Putamen (tissue), 1 donor: ENCODE measurements at regions not wholly inside any gene's neighbourhood (a gene's known extent, or its start where the extent isn't known, plus 50 kb on each side); places are given as distances from the start of the nearest gene placed in this dataset.
"Not testable (repeated sequence)": the region's sequence is repeated elsewhere in the genome, so short reads cannot be mapped to it uniquely, and the experiment has no call there.

Experiments used
- DNase-seq: peaks from one replicate; pipeline ENCODE4 v3.0.0-alpha.2; 2016; ENCODE audit warnings: low spot score

DNA sequence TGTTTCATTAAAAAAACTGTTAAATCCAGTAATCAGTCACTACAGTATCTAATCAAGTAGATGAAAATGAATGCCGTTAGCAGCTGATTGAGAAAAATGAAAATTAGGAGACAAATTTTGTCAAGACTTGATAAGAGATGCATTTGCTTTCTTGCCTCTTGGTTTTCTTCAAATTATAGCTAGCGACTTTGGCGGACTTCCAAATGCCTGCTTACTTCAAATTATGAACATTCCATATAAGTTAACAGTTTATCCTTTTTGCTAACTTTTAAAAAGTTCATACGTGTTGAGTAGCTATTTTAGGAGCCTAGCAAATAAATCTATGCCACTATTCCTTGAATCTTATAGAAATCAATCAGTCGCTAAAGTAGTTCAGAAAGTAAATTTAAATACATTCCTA, 58.8 kb downstream of the PPP4R3C start:
- no peak for DNase-seq

DNA sequence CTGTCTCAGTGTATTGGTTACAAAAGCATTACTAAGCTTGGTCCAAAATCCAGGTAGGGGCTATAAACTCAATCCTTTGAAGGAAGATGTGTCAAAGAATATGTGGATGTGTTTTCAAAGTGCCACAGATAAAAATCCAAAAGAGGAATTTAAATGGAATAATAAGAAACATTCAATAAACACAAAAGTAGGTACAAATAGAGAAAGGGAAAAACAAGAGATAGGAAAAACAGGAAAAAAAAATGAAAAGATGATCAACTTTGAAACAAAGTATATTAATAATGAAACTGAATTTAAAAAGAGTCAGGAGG, 64.0 kb downstream of the PPP4R3C start:
- DNase-seq = no peak

DNA sequence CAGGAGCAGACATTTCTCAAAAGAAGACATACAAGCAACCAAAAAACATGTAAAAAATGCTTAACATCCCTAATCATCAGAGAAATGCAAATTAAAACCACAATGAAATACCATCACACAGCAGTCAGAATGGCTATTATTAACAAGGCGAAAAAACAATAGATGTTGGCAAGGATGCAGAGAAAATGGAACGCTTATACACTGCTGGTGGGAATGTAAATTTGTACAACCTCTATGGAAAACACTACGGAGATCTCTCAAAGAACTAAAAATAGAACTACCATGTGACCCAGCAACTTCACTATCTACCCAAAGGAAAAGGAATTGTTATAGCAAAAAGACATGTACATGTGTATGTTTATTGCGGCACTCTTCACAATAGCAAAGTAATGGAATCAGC, 71.5 kb downstream of the PPP4R3C start:
- DNase-seq = no peak

DNA sequence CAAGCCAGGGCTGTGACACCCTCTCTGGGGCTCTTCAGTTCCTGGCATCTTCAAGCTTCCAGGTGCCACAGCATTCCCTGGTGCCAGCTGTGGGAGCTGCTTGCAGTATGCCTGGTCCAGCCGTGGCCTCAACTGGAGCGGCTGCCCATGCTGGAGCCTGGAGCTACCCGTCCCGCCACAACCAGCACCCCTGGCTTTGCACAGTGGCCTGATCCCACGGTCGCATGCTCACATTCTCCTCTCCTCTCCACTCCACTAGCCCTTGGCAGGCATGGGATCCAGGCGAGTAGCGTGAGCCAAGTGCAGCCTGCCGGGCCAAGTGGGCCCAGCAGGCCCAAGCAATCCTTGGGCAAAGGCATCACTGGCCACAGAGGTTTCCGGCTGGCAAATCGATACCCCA, 81.7 kb downstream of the PPP4R3C start:
- no peak for DNase-seq

DNA sequence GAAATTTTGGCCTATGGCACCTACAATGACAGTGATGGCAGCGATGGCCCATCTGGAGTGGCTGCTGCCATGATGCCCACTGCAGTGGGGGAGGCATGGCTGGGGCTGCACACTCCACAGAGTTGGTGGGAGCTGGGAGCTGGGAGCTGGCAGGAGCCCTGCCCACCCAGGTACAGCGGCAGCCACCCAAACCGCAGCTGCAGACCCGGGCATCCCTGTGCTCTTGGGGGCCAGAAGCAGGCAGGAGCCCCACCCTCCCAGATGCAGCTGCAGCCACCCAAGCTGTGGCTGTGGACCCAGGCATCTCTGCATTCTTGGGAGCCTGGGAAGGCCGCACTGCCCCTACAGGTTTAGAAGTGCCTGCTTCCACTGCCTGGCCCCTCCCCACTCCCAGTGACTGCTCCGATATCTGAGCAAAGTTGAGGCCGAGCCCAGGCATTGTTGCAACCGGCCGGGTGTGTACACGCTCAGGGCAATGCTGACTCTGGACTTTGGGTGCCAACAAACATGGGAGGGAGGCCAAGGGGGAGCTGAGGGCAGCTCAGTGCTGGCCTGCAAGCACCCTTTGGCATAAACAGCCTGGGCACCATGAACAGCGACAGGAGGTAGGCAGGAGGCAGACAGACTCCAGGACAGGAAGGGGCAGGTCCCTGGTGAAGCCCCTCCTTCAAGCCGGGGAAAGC, 82.8 kb downstream of the PPP4R3C start:
- DNase-seq = no peak

DNA sequence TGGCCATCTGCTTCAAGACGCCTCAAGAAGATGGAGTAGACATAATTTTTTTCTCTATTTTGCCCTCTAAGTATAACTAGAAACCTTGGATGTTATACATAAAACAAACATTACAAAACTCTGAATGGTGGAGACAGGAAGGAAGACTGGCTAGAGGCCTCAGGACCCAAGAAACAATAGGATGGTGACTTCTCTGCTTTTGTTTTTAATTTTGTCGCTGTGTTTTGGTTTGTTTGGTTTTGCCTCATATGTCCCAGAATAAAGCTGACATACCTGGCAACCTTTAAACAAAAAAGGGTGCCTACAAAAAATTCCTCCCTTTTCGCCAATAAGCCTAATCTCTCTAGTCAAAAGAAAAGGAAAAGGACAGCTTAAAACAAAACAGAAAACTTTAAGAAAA, 109.1 kb downstream of the PPP4R3C start:
- DNase-seq = no peak

DNA sequence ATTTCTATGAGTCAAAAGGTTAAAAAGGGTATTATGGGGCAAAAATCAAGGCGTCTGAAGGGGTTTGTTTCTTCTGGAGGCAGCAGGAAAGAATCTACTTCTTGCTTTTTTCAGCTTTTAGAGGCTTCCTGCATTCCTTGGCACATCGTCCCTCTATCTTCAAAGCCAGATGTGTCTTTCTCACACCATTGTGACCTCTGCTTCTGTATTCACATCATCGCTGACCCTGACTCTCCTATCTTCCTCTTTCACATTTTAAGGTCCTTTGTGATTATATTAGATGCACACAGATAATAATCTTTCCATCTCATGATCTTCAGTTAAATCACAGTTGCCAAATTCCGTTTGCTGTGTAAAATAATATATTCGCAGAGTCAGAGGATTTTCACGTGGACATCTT, 112.7 kb downstream of the PPP4R3C start:
- no peak for DNase-seq

DNA sequence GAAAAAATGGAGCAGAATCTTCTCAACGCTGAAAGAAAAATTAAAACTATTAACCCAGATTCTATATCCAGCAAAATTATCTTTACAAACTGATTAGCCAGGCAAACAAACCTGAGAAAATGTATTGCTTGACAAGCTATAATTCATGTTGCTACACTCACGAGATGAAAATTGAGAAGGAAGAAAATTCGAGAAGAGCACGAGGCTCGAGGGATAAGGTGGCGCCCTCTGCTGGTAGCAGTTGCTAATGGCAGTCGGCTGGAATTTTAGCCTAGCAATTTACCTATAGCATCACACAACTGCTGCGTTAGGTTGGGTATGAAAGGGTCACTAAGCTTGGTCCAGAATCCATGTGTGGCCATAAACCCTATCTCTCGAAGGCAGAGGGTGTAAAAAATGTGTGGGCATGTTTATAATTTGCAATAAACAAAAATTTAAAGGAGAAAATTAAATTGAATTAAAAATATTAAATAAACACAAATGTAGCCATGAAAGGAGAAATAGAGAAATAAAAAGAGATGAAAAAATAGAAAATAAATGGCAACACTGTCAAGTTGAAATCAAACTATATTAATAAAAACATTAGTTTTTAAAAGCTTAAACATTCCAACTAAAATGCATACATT, 126.6 kb downstream of the PPP4R3C start:
- DNase-seq = no peak

DNA sequence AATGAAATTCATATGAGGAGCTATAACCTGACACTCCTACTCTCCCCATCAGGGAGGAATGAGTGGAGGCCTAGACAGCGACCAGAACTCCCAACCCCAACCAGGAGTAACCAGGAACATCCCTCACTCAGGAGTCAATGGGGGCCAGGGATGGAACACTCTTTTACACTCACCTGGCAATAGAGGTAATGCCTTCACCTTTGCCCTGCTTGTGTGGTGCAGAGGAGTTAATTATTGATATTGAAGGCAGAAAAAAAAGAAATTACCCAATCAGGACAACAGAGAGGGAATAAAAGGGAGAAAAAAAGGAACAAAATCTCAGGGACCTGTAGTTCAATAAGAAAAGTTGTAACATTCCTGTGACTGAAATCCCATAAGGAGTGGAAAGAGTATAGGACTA, 141.5 kb downstream of the PPP4R3C start:
- no peak for DNase-seq

DNA sequence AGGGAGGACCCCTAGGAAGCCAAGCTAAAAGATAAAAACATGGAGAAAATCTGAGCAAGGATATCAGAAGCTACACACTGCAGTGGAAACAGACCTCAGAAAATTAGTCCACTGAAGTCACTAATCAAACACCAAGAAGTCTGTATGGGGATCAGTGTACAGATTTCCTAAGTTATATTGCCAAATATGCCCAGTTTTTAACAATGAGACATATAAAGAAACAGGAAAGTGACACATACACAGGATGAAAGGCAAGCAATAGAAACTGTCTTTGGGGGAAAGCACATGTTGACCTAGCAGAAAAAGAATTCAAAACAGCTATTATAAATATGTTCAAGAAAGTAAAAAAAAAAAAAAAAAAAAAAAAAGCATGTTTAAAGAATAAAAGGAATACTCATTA, 153.7 kb downstream of the PPP4R3C start:
- no peak for DNase-seq

DNA sequence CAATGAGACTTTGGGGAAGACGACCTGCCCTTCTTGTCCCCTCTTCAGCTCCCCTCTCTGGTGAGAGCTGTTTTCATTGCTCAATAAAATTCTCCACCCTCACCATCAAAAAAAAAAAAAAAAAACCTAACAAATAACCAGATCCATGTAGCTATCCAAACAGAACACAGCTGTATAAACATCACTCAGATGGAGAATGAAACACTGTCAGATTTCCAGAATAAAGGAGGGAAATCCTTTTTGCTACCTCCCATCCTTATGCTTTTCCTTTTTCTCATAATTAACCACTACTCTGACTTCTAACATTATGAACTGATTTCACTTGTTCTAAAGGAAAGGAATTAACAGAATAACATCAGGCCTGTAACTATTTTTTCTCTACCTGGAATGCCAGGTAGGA, 155.6 kb downstream of the PPP4R3C start:
- no peak for DNase-seq

DNA sequence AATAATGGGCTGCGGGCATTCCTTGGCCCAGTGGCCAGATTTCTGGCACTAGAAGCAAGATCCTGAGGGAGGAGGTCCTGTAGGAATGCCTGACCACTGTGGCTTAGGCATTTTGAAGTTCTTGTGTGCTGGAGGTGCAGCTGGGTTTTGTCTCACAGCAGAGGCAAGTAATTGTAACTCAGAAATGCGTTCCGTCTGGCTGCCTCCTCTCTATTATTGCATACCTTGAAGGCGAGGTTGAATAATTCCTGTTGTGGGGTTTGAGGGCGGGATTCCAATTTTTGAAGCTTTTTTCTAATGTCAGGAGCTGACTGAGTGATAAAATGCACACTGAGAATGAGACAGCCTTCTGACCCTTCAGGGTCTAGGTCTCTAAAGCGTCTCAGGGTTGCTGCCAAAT, 170.6 kb downstream of the PPP4R3C start:
- not testable (repeated sequence) for DNase-seq

DNA sequence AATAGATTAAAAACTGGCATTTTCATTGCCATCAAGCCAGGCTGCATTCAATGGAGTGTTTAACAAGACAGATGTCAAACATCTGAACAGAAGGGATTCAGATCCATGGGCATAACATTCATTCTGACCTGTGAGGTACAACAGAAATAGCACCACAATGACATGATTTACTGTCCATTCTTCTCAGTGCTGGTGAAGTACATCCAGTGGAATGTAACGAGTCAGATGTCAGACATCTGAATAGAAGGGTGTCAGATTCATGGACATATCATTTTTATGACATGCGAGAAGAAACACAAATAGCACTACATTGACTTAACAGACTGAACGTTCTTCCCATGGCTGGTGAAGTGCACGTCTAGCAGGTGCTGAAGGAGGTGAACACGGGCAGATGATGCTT, 186.4 kb downstream of the PPP4R3C start:
- no peak for DNase-seq

DNA sequence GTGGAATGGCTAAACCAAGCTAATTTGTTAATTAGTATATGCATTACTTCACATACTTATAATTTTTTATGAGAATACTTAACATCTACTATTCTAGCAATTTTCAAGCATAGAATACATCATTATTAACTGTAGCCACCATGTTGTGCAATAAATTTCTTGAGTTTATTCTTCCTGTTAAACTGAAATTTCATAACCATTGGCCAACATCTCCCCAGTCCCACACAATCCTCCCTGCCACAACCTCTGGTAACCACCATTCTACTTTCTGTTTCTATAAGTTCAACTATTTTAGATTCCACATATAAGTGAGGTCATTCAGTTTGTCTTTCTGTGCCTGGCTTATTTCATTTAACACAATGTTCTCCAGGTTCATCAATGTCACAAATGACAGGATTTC, 208.5 kb downstream of the PPP4R3C start:
- no peak for DNase-seq

DNA sequence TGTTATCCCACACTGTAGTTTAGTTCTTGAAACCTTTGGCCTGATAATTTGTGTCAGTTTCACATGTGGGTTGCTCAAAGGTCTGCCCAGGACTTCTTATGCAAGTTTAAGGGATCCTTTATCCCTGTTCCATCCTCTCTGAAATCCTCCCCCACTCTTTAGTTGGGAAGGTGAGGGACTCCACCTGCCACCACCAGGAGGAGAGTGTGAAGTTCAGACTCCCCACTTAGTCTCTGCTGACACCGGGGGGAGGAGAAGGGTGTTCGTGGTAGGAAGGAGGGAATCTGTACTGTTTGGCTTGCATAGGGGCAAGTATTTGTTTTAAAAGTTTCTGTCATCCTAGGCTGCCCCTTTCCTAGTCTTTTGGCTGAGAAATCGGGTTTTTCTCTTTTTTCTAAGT, 211.8 kb downstream of the PPP4R3C start:
- DNase-seq = no peak

DNA sequence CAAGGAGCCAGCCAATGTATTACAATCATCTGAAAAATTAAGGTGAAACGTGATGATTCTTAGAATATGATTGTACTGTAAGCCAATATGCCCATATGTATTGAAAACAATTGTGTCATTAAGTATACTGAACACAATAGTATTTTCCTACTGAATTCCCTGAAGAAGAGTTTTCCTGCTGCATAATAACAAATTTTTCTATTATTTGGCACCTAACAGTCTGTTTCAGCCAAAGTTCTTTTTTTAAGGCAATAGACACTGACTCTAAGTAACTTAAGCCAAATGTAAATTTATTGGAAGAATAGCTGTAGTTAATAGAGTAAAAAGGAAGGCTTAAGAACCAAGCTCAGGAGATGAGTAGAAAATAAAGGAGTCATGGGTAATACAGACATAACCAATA, 220.6 kb downstream of the PPP4R3C start:
- DNase-seq = no peak

DNA sequence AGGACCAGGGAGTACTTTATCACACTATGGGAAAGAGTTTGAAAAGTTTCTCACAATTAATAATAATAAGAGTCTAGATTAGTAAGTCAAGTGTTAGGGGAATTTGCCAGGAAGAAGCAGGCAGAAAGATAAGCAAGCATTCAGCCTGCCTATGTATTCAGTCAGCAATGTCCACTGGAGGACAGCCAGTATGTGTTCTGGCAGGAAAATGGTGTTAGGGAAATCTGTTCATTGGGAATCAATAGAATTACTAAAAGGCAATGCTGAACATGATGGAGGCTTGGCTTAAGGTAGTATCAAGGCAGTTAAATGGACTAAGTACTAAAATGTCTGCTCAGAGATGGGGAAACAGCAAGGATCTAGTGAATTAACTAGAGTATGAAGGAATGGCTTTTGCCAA, 221.2 kb downstream of the PPP4R3C start:
- DNase-seq = no peak

DNA sequence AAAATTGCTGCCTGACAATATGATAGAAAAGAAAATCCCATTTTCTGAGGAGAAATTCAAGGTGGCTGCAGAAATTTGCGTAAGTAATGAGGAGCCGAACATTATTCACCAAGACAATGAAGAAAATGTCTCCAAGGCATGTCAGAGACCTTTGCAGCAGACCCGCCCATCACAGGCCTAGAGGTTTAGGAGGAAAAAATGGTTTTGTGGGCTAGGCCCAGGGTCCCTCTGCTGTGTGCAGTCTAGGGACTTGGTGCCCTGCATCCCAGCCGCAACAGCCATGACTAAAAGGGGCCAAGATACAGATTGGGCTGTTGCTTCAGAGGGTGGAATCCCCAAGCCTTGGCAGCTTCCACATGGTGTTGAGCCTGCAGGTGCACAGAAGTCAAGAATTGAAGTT, 223.1 kb downstream of the PPP4R3C start:
- not testable (repeated sequence) for DNase-seq

DNA sequence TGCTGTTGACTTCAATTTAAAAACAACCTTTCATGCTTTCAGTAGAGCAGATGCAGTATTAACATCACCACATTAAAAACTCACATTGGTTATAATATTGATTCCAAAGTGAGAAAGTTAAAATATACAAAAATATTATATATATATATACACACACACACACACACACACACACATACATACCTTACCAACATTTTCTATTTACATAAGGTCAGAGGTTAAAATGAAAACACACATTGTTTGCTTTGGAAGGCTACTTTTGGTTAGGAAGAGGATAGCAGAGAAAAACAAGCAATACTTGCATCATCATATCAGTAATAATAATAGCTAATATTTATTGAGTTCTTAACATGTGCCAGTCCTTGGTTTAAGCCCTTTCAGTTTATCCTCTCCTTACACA, 226.5 kb downstream of the PPP4R3C start:
- DNase-seq = no peak

DNA sequence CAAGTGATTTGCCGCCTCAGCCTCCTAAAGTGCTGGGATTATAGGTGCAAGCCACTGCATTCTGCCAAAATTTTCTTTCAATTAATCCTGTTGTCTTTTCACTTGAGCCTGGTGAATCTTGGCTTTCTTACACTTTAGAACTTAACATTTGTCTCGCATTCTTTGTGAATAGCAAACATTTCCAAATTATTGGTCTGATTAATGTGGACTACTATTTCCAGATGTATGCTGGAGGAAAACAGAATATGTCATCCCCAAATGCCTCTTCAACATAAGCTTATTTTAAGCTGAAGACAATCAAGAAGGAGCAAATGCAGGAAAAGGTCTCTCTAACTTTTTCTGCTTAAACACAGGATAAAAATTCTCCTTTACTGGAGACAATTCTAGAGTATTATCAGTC, 233.4 kb downstream of the PPP4R3C start:
- no peak for DNase-seq

DNA sequence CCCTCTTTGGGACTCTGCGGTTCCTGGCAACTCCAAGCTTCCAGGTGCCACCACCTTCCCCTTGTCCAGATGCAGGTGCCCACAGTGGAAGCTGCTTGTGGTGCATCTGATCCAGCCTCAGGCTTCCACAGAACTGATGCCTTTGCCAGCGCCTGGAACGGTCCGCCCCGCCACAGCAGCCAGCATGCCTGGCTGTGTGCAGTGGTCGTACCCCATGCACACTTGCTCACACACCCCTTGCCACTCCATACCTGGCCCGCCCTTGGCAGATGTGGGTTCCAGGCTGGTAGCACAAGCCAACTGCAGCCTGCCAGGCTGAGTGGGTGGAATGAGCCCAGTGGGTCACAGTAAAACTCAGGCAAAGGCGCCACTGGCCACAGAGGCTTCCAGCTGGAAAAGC, 240.5 kb downstream of the PPP4R3C start:
- no peak for DNase-seq

DNA sequence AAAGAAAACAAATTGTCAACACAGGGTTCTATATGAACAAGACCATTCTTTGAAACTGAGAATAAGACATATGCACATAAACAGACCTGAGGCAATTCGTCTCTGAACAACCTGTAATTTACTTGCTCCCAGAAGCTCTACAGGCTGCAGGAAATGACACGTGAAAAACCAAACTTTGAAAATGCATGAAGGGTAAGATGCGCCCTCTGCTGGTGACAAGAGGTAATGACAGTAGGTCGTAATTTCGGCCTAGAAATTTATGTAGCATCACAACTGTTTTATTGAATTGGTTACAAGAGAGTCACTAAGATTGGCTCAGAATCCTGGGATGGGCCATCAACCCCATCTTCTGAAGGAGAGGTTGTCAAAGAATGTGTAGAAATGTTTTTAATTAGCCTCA, 276.5 kb downstream of the PPP4R3C start:
- no peak for DNase-seq

DNA sequence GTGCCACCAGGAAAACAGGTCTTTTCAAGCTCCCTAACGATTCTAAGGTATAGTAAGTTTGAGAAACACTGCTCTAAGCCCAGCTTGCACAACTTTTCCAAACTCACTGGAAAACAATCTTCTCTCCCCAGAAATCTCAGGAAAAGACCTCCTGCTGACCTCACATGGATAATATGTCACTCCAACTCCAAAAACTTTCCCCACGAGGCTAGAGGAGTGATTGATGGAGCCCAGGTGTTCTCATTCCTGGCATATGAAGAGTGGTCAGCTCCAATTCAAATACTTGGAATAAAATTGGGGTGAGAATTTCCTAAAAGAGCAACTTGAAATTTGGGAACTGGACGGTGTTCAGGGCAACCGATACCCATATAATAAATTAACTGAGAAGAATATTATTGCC, 299.9 kb downstream of the PPP4R3C start:
- no peak for DNase-seq

DNA sequence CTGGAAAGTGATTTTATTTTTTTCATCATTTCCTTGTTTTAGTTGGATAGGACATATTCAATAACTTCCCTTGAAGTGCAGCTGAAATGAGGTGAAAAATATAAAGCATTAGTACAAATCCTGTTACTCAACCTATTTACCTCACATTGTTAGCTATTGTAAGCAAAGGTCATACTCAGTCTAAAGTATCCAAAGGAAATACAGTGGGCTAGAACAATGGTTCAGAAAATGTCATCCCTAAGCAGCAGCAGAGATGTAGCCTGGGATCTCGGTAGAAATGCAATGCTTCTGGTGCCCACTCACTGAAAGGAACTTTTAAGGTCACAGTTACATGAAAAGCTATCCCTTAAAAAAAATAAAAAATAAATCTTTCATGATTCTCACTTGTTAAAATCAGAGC, 300.6 kb downstream of the PPP4R3C start:
- no peak for DNase-seq
